SK-N-SH (cell line): ENCODE measurements at regions not wholly inside any gene's neighbourhood (a gene's known extent, or its start where the extent isn't known, plus 50 kb on each side); places are given as distances from the start of the nearest gene placed in this dataset.
A peak's percentile ranks its signal among the peaks of the same experiment; 100 is the strongest.
"Not testable (repeated sequence)": the region's sequence is repeated elsewhere in the genome, so short reads cannot be mapped to it uniquely, and the experiment has no call there.

Experiments used
- CTCF ChIA-PET: fragments of 300-600, 350-600 bp; formaldehyde crosslinking; extraction: SDS; loops from one replicate; lab custom pipeline; 2021; lab: Yijun Ruan, JAX
- POLR2A ChIA-PET: fragments of 350-600 bp; sonication (Branson Sonifier 250); formaldehyde crosslinking; extraction: SDS; loops from one replicate; lab custom pipeline; 2020; ENCODE audit warnings: antibody characterized with exemption, inconsistent platforms; lab: Yijun Ruan, JAX
- DNase-seq: peaks from one replicate; pipeline ENCODE4 v3.0.0; 2012
- H2AFZ ChIP-seq: fragments of 200-600 bp; sonication (generic); 2 replicates; pipeline ENCODE4 v1.8.1; 2016; ENCODE audit warnings: antibody characterized with exemption, mild to moderate bottlenecking, low read depth
- H3F3A ChIP-seq: fragments of 200-600 bp; sonication (generic); replicated peaks from 2 replicates; pipeline ENCODE3; 2016; ENCODE audit warnings: antibody characterized with exemption, mild to moderate bottlenecking; ENCODE audit not compliant: insufficient read depth
- H3K27ac ChIP-seq, 2 experiments: fragments of 200-500 bp in 1 of 2; fragments of 200-600 bp in 1 of 2; sonication (Bioruptor generic) in 1 of 2; sonication (generic), shearing (Covaris generic) in 1 of 2; 2 replicates each; pipeline versions ENCODE4 v1.5.1 to v1.6.1; 2014 to 2016; ENCODE audit warnings: low read depth in 2 of 2, inconsistent platforms in 1 of 2, low read length in 1 of 2, mild to moderate bottlenecking in 1 of 2, mixed read lengths in 1 of 2
- H3K27me3 ChIP-seq: fragments of 200-600 bp; sonication (generic), shearing (Covaris generic); 2 replicates; pipeline ENCODE4 v1.6.1; 2016; ENCODE audit warnings: mixed run types; ENCODE audit not compliant: insufficient read depth
- H3K36me3 ChIP-seq, 2 experiments: fragments of 200-500 bp in 1 of 2; fragments of 200-600 bp in 1 of 2; sonication (Bioruptor generic) in 1 of 2; sonication (generic) in 1 of 2; replicated peaks in 1 of 2; 2 replicates each; pipeline versions ENCODE3 to v1.5.1; 2014 to 2016; ENCODE audit warnings: low read length in 1 of 2, mild to moderate bottlenecking in 1 of 2; ENCODE audit not compliant: insufficient read depth in 2 of 2, control insufficient read depth in 1 of 2
- H3K4me1 ChIP-seq, 2 experiments: fragments of 200-500 bp in 1 of 2; fragments of 200-600 bp in 1 of 2; sonication (Bioruptor generic) in 1 of 2; sonication (generic), shearing (Covaris generic) in 1 of 2; 2 replicates each; pipeline versions ENCODE4 v1.5.1 to v1.6.1; 2014 to 2016; ENCODE audit warnings: low read depth in 1 of 2, low read length in 1 of 2, mixed run types in 1 of 2; ENCODE audit not compliant: insufficient read depth in 2 of 2, control insufficient read depth in 1 of 2
- H3K4me2 ChIP-seq: fragments of 200-600 bp; sonication (generic), shearing (Covaris generic); 2 replicates; pipeline ENCODE4 v1.6.1; 2017; ENCODE audit warnings: mixed run types
- H3K4me3 ChIP-seq, 2 experiments: fragments of 200-500 bp in 1 of 2; fragments of 200-600 bp in 1 of 2; sonication (Bioruptor generic) in 1 of 2; sonication (generic), shearing (Covaris generic) in 1 of 2; 2 replicates each; pipeline versions ENCODE4 v1.5.1 to v1.8.1; 2014 to 2016; ENCODE audit warnings: low read depth in 2 of 2, inconsistent platforms in 1 of 2, low read length in 1 of 2, mild to moderate bottlenecking in 1 of 2, mixed read lengths in 1 of 2, moderate library complexity in 1 of 2
- H3K79me2 ChIP-seq: fragments of 200-600 bp; sonication (generic); 2 replicates; pipeline ENCODE4 v1.8.1; 2017; ENCODE audit warnings: mild to moderate bottlenecking; ENCODE audit not compliant: insufficient read depth
- H3K9ac ChIP-seq: fragments of 200-600 bp; sonication (generic); 2 replicates; pipeline ENCODE4 v1.6.1; 2017; ENCODE audit warnings: mixed run types
- H3K9me2 ChIP-seq: fragments of 200-600 bp; sonication (generic); 2 replicates; pipeline ENCODE4 v1.6.1; 2017; ENCODE audit warnings: mixed run types
- H3K9me3 ChIP-seq: fragments of 200-600 bp; sonication (generic); 2 replicates; pipeline ENCODE4 v1.6.1; 2017; ENCODE audit warnings: mixed run types, mild to moderate bottlenecking, moderate library complexity
- H4K20me1 ChIP-seq: fragments of 200-600 bp; sonication (generic); 2 replicates; pipeline ENCODE4 v1.6.1; 2017; ENCODE audit warnings: mild to moderate bottlenecking, mixed run types; ENCODE audit not compliant: insufficient read depth
- EP300 ChIP-seq, 2 experiments: IDR thresholded peaks; 2 replicates each; pipeline versions ENCODE4 v1.4.0 to v1.6.1; 2012; ENCODE audit warnings: borderline replicate concordance in 1 of 2, low read depth in 1 of 2, low read length in 1 of 2
- GATA2 ChIP-seq: sonication (generic); formaldehyde crosslinking; IDR thresholded peaks from 2 replicates; pipeline ENCODE4 v1.5.0; 2020; ENCODE audit warnings: mild to moderate bottlenecking, missing genetic modification reagents
- MXI1 ChIP-seq: IDR thresholded peaks from 2 replicates; pipeline ENCODE4 v1.6.1; 2012; ENCODE audit warnings: mild to moderate bottlenecking, low read depth, low read length, improper control_type of control experiment
- WGBS: methylation state at CpG from one replicate; pipeline ENCODE4 v1.1.6; 2017; ENCODE audit warnings: low lambda C conversion rate; 5-methylcytosine and 5-hydroxymethylcytosine counted together
- TF ChIP-seq, protein P1 (sequence below): IDR thresholded peaks from 2 replicates; pipeline ENCODE4 v1.4.0; 2012; ENCODE audit warnings: low read depth, borderline replicate concordance

DNA sequence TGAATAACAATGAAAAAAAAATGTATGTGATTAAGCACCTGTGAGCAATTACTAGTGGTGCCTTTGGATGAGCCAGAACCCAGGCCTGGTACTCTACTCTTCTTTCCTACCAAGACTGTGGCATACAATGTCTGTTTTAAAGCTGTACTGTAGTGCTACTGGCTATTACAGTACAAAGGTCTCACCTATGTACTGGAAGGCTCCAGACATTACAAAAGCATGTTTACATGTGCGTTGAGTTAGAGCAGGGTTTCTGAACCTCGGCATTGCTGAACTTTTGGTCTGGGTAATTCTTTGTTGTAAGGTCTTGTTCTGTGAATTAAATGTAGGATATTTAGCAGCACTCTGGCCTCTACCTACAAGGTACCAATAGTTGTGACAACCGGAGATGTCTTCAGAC, 153.8 kb downstream of the SPATA18 start:
- no peak for DNase-seq
- H3K9me3 ChIP-seq: no peaks in the 10 kb centered on the region
- no peak overlapping the region for H2AFZ ChIP-seq
- H3K9ac ChIP-seq: no peak overlapping the region
- H3K36me3 ChIP-seq: no peaks in the 10 kb centered on the region
- H3K27ac ChIP-seq: no peak overlapping the region
- H3K27me3 ChIP-seq: no peaks in the 10 kb centered on the region
- H3F3A ChIP-seq: no peaks in the 10 kb centered on the region
- no peaks in the 10 kb centered on the region for H3K9me2 ChIP-seq
- H3K79me2 ChIP-seq: no peaks in the 10 kb centered on the region
- CTCF ChIA-PET: interaction anchor here (1.2 kb wide), 1 partner anchor 30 kb away, joined by 3 read pairs; no protein-coding TSS in a partner anchor
- no peak overlapping the region for H3K4me2 ChIP-seq
- no peak for TF ChIP-seq GATA2 (CRISPR knock-in tag)
- TF ChIP-seq, all 33 proteins: peak for 0
- POLR2A ChIA-PET: no interaction called here
- 34% methylated on average over 3 of the region's 3 CpGs for WGBS
- Histone ChIP-seq H3K4me1 (no peaks in the 10 kb centered on the region), H4K20me1 (no peaks in the 10 kb centered on the region), H3K4me3 (no peak overlapping the region)

DNA sequence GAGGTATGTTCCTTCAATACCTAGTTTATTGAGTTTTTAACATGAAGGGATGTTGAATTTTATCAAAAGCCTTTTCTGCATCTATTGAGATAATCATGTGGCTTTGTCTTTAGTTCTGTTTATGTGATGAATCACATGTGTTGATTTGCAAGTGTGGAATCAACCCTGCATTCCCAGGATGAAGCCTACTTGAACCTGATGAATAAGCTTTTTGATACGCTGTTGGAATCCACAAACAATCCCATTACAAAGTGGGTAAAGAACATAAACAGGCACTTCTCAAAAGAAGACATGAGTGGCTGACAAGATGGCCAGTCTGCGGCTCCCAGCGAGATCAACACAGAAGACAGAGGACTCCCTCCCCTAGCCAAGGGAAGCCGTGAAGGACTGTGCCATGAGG, 156.0 kb downstream of the SPATA18 start:
- H3K9ac ChIP-seq, H3K4me2 ChIP-seq, H3K36me3 ChIP-seq, H2AFZ ChIP-seq, H3K9me2 ChIP-seq, H3K27ac ChIP-seq, H3K27me3 ChIP-seq, H3K79me2 ChIP-seq, POLR2A ChIA-PET, CTCF ChIA-PET, H3K4me3 ChIP-seq, H4K20me1 ChIP-seq, H3F3A ChIP-seq, H3K4me1 ChIP-seq, DNase-seq, H3K9me3 ChIP-seq: not testable (repeated sequence)
- 11% methylated on average over 2 of the region's 4 CpGs for WGBS

DNA sequence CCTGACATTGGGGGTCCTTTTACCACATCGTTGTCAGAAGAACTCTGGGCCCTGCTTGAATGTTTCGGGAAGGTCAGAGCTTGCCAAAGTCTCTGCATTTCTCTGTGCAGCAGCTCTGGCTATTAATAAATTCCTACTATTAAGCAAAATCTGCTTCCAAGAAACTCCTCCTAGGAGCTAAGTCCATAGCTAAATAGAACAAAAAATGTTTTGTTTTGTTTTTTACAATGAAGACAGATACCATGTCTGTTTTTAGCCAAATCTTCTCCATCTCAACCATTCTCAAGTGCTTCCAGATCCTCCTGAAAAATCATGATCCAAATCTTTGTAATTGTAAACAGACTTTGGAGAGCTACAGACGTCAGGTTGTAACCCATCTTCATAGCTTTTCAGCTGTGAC, 161.6 kb downstream of the SPATA18 start:
- CTCF ChIA-PET: interaction anchor here (0.7 kb wide), 1 partner anchor 10 kb away, joined by 3 read pairs; no protein-coding TSS in a partner anchor
- H3K79me2 ChIP-seq: no peaks in the 10 kb centered on the region
- H4K20me1 ChIP-seq: no peaks in the 10 kb centered on the region
- TF ChIP-seq, protein P1, sequence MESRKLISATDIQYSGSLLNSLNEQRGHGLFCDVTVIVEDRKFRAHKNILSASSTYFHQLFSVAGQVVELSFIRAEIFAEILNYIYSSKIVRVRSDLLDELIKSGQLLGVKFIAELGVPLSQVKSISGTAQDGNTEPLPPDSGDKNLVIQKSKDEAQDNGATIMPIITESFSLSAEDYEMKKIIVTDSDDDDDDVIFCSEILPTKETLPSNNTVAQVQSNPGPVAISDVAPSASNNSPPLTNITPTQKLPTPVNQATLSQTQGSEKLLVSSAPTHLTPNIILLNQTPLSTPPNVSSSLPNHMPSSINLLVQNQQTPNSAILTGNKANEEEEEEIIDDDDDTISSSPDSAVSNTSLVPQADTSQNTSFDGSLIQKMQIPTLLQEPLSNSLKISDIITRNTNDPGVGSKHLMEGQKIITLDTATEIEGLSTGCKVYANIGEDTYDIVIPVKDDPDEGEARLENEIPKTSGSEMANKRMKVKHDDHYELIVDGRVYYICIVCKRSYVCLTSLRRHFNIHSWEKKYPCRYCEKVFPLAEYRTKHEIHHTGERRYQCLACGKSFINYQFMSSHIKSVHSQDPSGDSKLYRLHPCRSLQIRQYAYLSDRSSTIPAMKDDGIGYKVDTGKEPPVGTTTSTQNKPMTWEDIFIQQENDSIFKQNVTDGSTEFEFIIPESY: no peak
- TF ChIP-seq EP300 (IDR thresholded peaks at IDR 0.05; ENCODE audit: borderline replicate concordance in 1 of 2, low read depth in 1 of 2, low read length in 1 of 2) (peak in 1 of 2 experiments; percentile 52; a peak in 1 of 4 replicates), MXI1 (no peak), GATA2 (CRISPR knock-in tag) (peak; percentile 42; the same call in 1 of the 2 replicates)
- no peak overlapping the region for H3K27ac ChIP-seq
- H3K9ac ChIP-seq: no peak overlapping the region
- no peaks in the 10 kb centered on the region for H3K4me1 ChIP-seq
- POLR2A ChIA-PET: no interaction called here
- DNase-seq: peak; percentile 18
- no peaks in the 10 kb centered on the region for H3K9me3 ChIP-seq
- H3K36me3 ChIP-seq: no peaks in the 10 kb centered on the region
- no peak overlapping the region for H3K4me3 ChIP-seq
- H3K9me2 ChIP-seq: no peaks in the 10 kb centered on the region
- H3F3A ChIP-seq: no peaks in the 10 kb centered on the region
- no peak overlapping the region for H3K4me2 ChIP-seq
- H3K27me3 ChIP-seq: no peaks in the 10 kb centered on the region
- WGBS: 15% methylated on average over 3 of the region's 3 CpGs
- H2AFZ ChIP-seq: no peak overlapping the region
